ENCODE measurements at regions not wholly inside any gene's neighbourhood (a gene's known extent, or its start where the extent isn't known, plus 50 kb on each side); places are given as distances from the start of the nearest gene placed in this dataset.

GRCh38 chr22:49429066-49429465 lies 398.6 kb downstream of the BRD1 start:
- no peak for TF ChIP-seq CTCF (IDR thresholded peaks at IDR 0.05; ENCODE audit: poor library complexity, severe bottlenecking)
- H3K27ac ChIP-seq (ENCODE audit: poor library complexity, severe bottlenecking) = no peak overlapping the region
- DNase-seq (ENCODE audit: low spot score) = no peak
- H3K36me3 ChIP-seq (ENCODE audit: low read depth) = no peaks in the 10 kb centered on the region
- no peaks in the 10 kb centered on the region for H3K4me1 ChIP-seq (ENCODE audit: insufficient read depth, poor library complexity, severe bottlenecking)
- peaks cover 2% of the 10 kb centered on the region for H3K9me3 ChIP-seq (ENCODE audit: severe bottlenecking)
- H3K27me3 ChIP-seq (ENCODE audit: insufficient read depth, poor library complexity, severe bottlenecking) = peaks cover 4% of the 10 kb centered on the region
- no peak for ATAC-seq (ENCODE audit: low read depth)
- no peak overlapping the region for H3K4me3 ChIP-seq (ENCODE audit: severe bottlenecking)

GRCh38 chr22:49427941-49428340 lies 399.7 kb downstream of the BRD1 start:
- TF ChIP-seq CTCF (IDR thresholded peaks at IDR 0.05; ENCODE audit: poor library complexity, severe bottlenecking) = no peak
- no peak for ATAC-seq (ENCODE audit: low read depth)
- Histone ChIP-seq H3K4me3 (ENCODE audit: severe bottlenecking) (no peak overlapping the region), H3K9me3 (ENCODE audit: severe bottlenecking) (peaks cover 2% of the 10 kb centered on the region), H3K27me3 (ENCODE audit: insufficient read depth, poor library complexity, severe bottlenecking) (peaks cover 4% of the 10 kb centered on the region), H3K4me1 (ENCODE audit: insufficient read depth, poor library complexity, severe bottlenecking) (no peaks in the 10 kb centered on the region), H3K36me3 (ENCODE audit: low read depth) (no peaks in the 10 kb centered on the region), H3K27ac (ENCODE audit: poor library complexity, severe bottlenecking) (no peak overlapping the region)
- no peak for DNase-seq (ENCODE audit: low spot score)

GRCh38 chr22:49427341-49427740 lies 400.3 kb downstream of the BRD1 start:
- Histone ChIP-seq H3K27ac (ENCODE audit: poor library complexity, severe bottlenecking) (no peak overlapping the region), H3K9me3 (ENCODE audit: severe bottlenecking) (peaks cover 2% of the 10 kb centered on the region), H3K4me3 (ENCODE audit: severe bottlenecking) (no peak overlapping the region), H3K4me1 (ENCODE audit: insufficient read depth, poor library complexity, severe bottlenecking) (no peaks in the 10 kb centered on the region), H3K27me3 (ENCODE audit: insufficient read depth, poor library complexity, severe bottlenecking) (peaks cover 4% of the 10 kb centered on the region), H3K36me3 (ENCODE audit: low read depth) (no peaks in the 10 kb centered on the region)
- DNase-seq (ENCODE audit: low spot score) (no peak), ATAC-seq (ENCODE audit: low read depth) (no peak)
- no peak for TF ChIP-seq CTCF (IDR thresholded peaks at IDR 0.05; ENCODE audit: poor library complexity, severe bottlenecking)

- no peaks in the 10 kb centered on the region for H3K9me3 ChIP-seq (ENCODE audit: severe bottlenecking)
- H3K4me1 ChIP-seq (ENCODE audit: insufficient read depth, poor library complexity, severe bottlenecking) = no peaks in the 10 kb centered on the region
- no peak overlapping the region for H3K27ac ChIP-seq (ENCODE audit: poor library complexity, severe bottlenecking)
- no peak overlapping the region for H3K4me3 ChIP-seq (ENCODE audit: severe bottlenecking)
- no peak for ATAC-seq (ENCODE audit: low read depth)
- H3K27me3 ChIP-seq (ENCODE audit: insufficient read depth, poor library complexity, severe bottlenecking) = no peaks in the 10 kb centered on the region
- no peak for TF ChIP-seq CTCF (IDR thresholded peaks at IDR 0.05; ENCODE audit: poor library complexity, severe bottlenecking)
- DNase-seq (ENCODE audit: low spot score) = no peak
- H3K36me3 ChIP-seq (ENCODE audit: low read depth) = no peaks in the 10 kb centered on the region
These were observed 400.9 kb downstream of the BRD1 start for GRCh38 chr22:49426618-49427266.

GRCh38 chr22:49426098-49426497 lies 401.6 kb downstream of the BRD1 start:
- ATAC-seq (ENCODE audit: low read depth) = no peak
- H3K36me3 ChIP-seq (ENCODE audit: low read depth) = no peaks in the 10 kb centered on the region
- no peak overlapping the region for H3K27ac ChIP-seq (ENCODE audit: poor library complexity, severe bottlenecking)
- no peaks in the 10 kb centered on the region for H3K4me1 ChIP-seq (ENCODE audit: insufficient read depth, poor library complexity, severe bottlenecking)
- no peak for TF ChIP-seq CTCF (IDR thresholded peaks at IDR 0.05; ENCODE audit: poor library complexity, severe bottlenecking)
- no peaks in the 10 kb centered on the region for H3K27me3 ChIP-seq (ENCODE audit: insufficient read depth, poor library complexity, severe bottlenecking)
- H3K4me3 ChIP-seq (ENCODE audit: severe bottlenecking) = no peak overlapping the region
- no peak for DNase-seq (ENCODE audit: low spot score)
- H3K9me3 ChIP-seq (ENCODE audit: severe bottlenecking) = no peaks in the 10 kb centered on the region
